Upper lobe of left lung (tissue), 6 donors: ENCODE measurements at regions not wholly inside any gene's neighbourhood (a gene's known extent, or its start where the extent isn't known, plus 50 kb on each side); places are given as distances from the start of the nearest gene placed in this dataset.

Experiments
- ATAC-seq, 2 donors: fragments of 200-7000 bp; cut with Tn5 transposase; one replicate each; pipeline ENCODE4 v1.9.1; 2022; ENCODE audit warnings: mild to moderate bottlenecking in 2 of 2, moderate library complexity in 2 of 2; ENCODE audit not compliant: low FRiP score in 2 of 2
- DNase-seq, 2 donors: peaks; one replicate each; pipeline ENCODE4 v3.0.0-alpha.2; 2019 to 2020
- H3K27ac ChIP-seq, 4 donors: fragments of 200-600 bp; sonication (generic); one replicate each; pipeline ENCODE4 v1.5.1; 2016 to 2019
- H3K27me3 ChIP-seq, 4 donors: fragments of 200-600 bp; sonication (generic); one replicate each; pipeline ENCODE4 v1.5.1; 2017 to 2019
- H3K36me3 ChIP-seq, 4 donors: fragments of 200-600 bp; sonication (generic); one replicate each; pipeline ENCODE4 v1.5.1; 2016 to 2019
- H3K4me1 ChIP-seq, 4 donors: fragments of 200-600 bp; sonication (generic); one replicate each; pipeline ENCODE4 v1.5.1; 2018 to 2019
- H3K4me3 ChIP-seq, 4 donors: fragments of 200-600 bp; sonication (generic); one replicate each; pipeline ENCODE4 v1.5.1; 2017 to 2019; ENCODE audit warnings: mild to moderate bottlenecking in 2 of 4, moderate library complexity in 1 of 4
- H3K9me3 ChIP-seq, 4 donors: fragments of 200-600 bp; sonication (generic); one replicate each; pipeline ENCODE4 v1.5.1; 2018 to 2019
- CTCF ChIP-seq, 6 experiments: fragments of 450-650 bp in 4 of 6; fragments of 200-600 bp in 2 of 6; sonication (generic) in 2 of 6; IDR thresholded peaks; one replicate each; pipeline ENCODE4 v1.5.1; 2016 to 2019; ENCODE audit warnings: antibody characterized with exemption in 6 of 6
- EP300 ChIP-seq, 4 donors: sonication (generic); formaldehyde crosslinking; IDR thresholded peaks; one replicate each; pipeline ENCODE4 v1.5.1; 2017; ENCODE audit warnings: antibody characterized with exemption in 4 of 4, control low read depth in 2 of 4
- POLR2A ChIP-seq, 4 donors: fragments of 450-650 bp; IDR thresholded peaks; one replicate each; pipeline ENCODE4 v1.5.1; 2016 to 2017; ENCODE audit warnings: antibody characterized with exemption in 4 of 4, mild to moderate bottlenecking in 2 of 4
- POLR2AphosphoS5 ChIP-seq, 2 donors: sonication (generic); formaldehyde crosslinking; IDR thresholded peaks; one replicate each; pipeline ENCODE4 v1.5.1; 2017; ENCODE audit warnings: antibody characterized with exemption in 2 of 2
- whole genome bisulfite sequencing, 2 donors: methylation state at CpG; one replicate each; pipeline ENCODE4 v1.1.5; 2017 to 2018; 5-methylcytosine and 5-hydroxymethylcytosine counted together
- donor health status: DM: no; HTN: no; CAD: no; lungs with moderate emphysema.
- donor health status: DM: no; HTN: yes; CAD: no; lungs with severe emphysema.

- TF ChIP-seq CTCF (IDR thresholded peaks at IDR 0.05) (no peak), POLR2AphosphoS5 (IDR thresholded peaks at IDR 0.05) (no peak), POLR2A (IDR thresholded peaks at IDR 0.05) (no peak), EP300 (IDR thresholded peaks at IDR 0.05) (no peak)
Measured at GRCh38 chr1:47676311-47677054, 238.6 kb downstream of the FOXD2 start.

GRCh38 chr1:47677241-47677940 is 239.5 kb downstream of the FOXD2 start:
- Histone ChIP-seq H3K36me3 (no peaks in the 10 kb centered on the region), H3K4me3 (no peak overlapping the region), H3K27me3 (no peaks in the 10 kb centered on the region), H3K27ac (no peak overlapping the region), H3K9me3 (no peaks in the 10 kb centered on the region), H3K4me1 (no peaks in the 10 kb centered on the region)
- TF ChIP-seq EP300 (IDR thresholded peaks at IDR 0.05) (no peak), POLR2A (IDR thresholded peaks at IDR 0.05) (no peak), CTCF (IDR thresholded peaks at IDR 0.05) (no peak), POLR2AphosphoS5 (IDR thresholded peaks at IDR 0.05) (no peak)
- WGBS, 2 donors: 87 to 90% methylated on average over 13 to 24 of the region's 24 CpGs
- DNase-seq (peak in 1 of 2 donors; percentile 46), ATAC-seq (no peak)

More at GRCh38 chr1:47676311-47677054, 238.6 kb downstream of the FOXD2 start:
- Histone ChIP-seq H3K9me3 (no peaks in the 10 kb centered on the region), H3K27ac (no peak overlapping the region), H3K4me3 (no peak overlapping the region), H3K27me3 (no peaks in the 10 kb centered on the region), H3K36me3 (no peaks in the 10 kb centered on the region), H3K4me1 (no peaks in the 10 kb centered on the region)
- WGBS, 2 donors: 88 to 89% methylated on average over 14 of the region's 14 CpGs
- DNase-seq (peak in 1 of 2 donors; percentile 66), ATAC-seq (no peak)

- TF ChIP-seq EP300 (IDR thresholded peaks at IDR 0.05) (no peak), POLR2AphosphoS5 (IDR thresholded peaks at IDR 0.05) (no peak), CTCF (IDR thresholded peaks at IDR 0.05) (no peak), POLR2A (IDR thresholded peaks at IDR 0.05) (no peak)
Measured at GRCh38 chr1:47678464-47678980, 240.7 kb downstream of the FOXD2 start.

DNA sequence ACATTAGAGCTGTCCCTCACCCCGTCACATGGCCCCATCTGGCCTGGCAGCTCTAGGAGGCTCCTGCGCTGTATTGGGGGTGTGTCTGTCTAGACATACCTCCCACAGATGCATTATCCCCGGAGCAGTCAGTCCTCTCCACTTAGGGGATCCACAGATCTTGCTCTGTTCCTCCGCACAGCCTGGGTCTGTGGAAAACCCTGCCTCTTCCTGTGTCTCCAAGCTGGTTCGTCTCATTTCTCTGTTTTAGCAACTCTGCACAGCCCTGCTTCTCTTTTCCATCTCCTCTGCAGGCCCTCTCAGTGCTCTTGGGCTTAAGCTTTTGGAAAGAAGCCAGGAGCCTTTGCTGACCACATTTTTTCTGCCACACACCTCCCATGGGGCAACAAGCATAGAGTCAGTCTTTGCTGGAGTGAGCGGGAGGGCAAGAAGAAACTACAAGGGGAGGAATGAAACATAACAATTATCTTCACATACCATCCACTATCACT is 241.5 kb downstream of the FOXD2 start:
- Histone ChIP-seq H3K9me3 (no peaks in the 10 kb centered on the region), H3K36me3 (no peaks in the 10 kb centered on the region), H3K4me3 (no peak overlapping the region), H3K27me3 (no peaks in the 10 kb centered on the region), H3K27ac (no peak overlapping the region), H3K4me1 (no peaks in the 10 kb centered on the region)
- WGBS, 2 donors: 59 to 72% methylated on average over 6 of the region's 6 CpGs
- no peak for ATAC-seq
- no peak for DNase-seq
- TF ChIP-seq EP300 (IDR thresholded peaks at IDR 0.05) (no peak), CTCF (IDR thresholded peaks at IDR 0.05) (no peak), POLR2AphosphoS5 (IDR thresholded peaks at IDR 0.05) (no peak), POLR2A (IDR thresholded peaks at IDR 0.05) (no peak)

More at GRCh38 chr1:47678464-47678980, 240.7 kb downstream of the FOXD2 start:
- no peak overlapping the region for H3K27ac ChIP-seq
- DNase-seq: no peak
- no peaks in the 10 kb centered on the region for H3K36me3 ChIP-seq
- H3K27me3 ChIP-seq: no peaks in the 10 kb centered on the region
- no peak overlapping the region for H3K4me3 ChIP-seq
- no peaks in the 10 kb centered on the region for H3K9me3 ChIP-seq
- no peaks in the 10 kb centered on the region for H3K4me1 ChIP-seq
- 81 to 84% methylated on average over 4 of the region's 4 CpGs for WGBS, 2 donors
- no peak for ATAC-seq
